H1 (cell line): ENCODE measurements at regions not wholly inside any gene's neighbourhood (a gene's known extent, or its start where the extent isn't known, plus 50 kb on each side); places are given as distances from the start of the nearest gene placed in this dataset.

Experiments
- ASH2L ChIP-seq: fragments of 200-600, 300-600 bp; sonication (generic); IDR thresholded peaks from one replicate; pipeline ENCODE4 v1.7.1; 2017; ENCODE audit warnings: low read length
- CHD2 ChIP-seq: IDR thresholded peaks from 2 replicates; pipeline ENCODE4 v1.6.1; 2012; ENCODE audit warnings: low read length, improper control_type of control experiment
- CHD7 ChIP-seq: fragments of 300-600 bp; sonication (generic); IDR thresholded peaks from 2 replicates; pipeline ENCODE4 v1.7.1; 2012; ENCODE audit warnings: low read length, moderate library complexity, mild to moderate bottlenecking, inconsistent platforms; ENCODE audit not compliant: insufficient replicate concordance
- EGR1 ChIP-seq: IDR thresholded peaks from 2 replicates; pipeline ENCODE4 v1.6.1; 2011; ENCODE audit warnings: low read depth, low read length, borderline replicate concordance
- GTF2F1 ChIP-seq: IDR thresholded peaks from 2 replicates; pipeline ENCODE4 v1.6.1; 2012; ENCODE audit warnings: low read depth, low read length, improper control_type of control experiment, borderline replicate concordance
- HDAC2 ChIP-seq, 2 experiments: fragments of 300-600 bp in 1 of 2; sonication (generic) in 1 of 2; IDR thresholded peaks; 2 replicates each; pipeline ENCODE4 v1.6.1; 2011 to 2012; ENCODE audit warnings: low read depth in 2 of 2, low read length in 2 of 2, mild to moderate bottlenecking in 2 of 2, moderate library complexity in 2 of 2, borderline replicate concordance in 1 of 2, inconsistent platforms in 1 of 2
- KDM5A ChIP-seq: fragments of 200-600 bp; IDR thresholded peaks from 2 replicates; pipeline ENCODE4 v1.7.1; 2012; ENCODE audit warnings: mild to moderate bottlenecking, low read length, inconsistent platforms, mixed read lengths
- NANOG ChIP-seq: IDR thresholded peaks from 2 replicates; pipeline ENCODE4 v1.6.1; 2011; ENCODE audit warnings: low read length, low read depth, mild to moderate bottlenecking, inconsistent platforms; ENCODE audit not compliant: insufficient read depth, poor library complexity, severe bottlenecking
- SIX5 ChIP-seq: IDR thresholded peaks from 2 replicates; pipeline ENCODE4 v1.6.1; 2011; ENCODE audit warnings: mild to moderate bottlenecking, low read depth, low read length
- SP2 ChIP-seq: IDR thresholded peaks from 2 replicates; pipeline ENCODE4 v1.6.1; 2012; ENCODE audit warnings: mild to moderate bottlenecking, low read length, inconsistent platforms
- SRF ChIP-seq: IDR thresholded peaks from 2 replicates; pipeline ENCODE4 v1.6.1; 2011; ENCODE audit warnings: mild to moderate bottlenecking, low read depth, low read length, moderate library complexity
- ZNF274 ChIP-seq: IDR thresholded peaks from 2 replicates; pipeline ENCODE4 v1.7.0; 2012; ENCODE audit warnings: low read length, borderline replicate concordance; ENCODE audit errors: extremely low read depth

GRCh38 chr2:184413671-184414229 lies 184.6 kb upstream of the ZNF804A start (continued):
- no peak for TF ChIP-seq CHD7
- no peak for TF ChIP-seq SIX5
- TF ChIP-seq NANOG = no peak
- TF ChIP-seq SRF = no peak
- no peak for TF ChIP-seq KDM5A
- TF ChIP-seq HDAC2 (IDR thresholded peaks at IDR 0.05; ENCODE audit: borderline replicate concordance in 1 of 2, low read depth in 2 of 2, low read length in 2 of 2) = no peak
- no peak for TF ChIP-seq SP2
- no peak for TF ChIP-seq GTF2F1
- no peak for TF ChIP-seq EGR1
- TF ChIP-seq ASH2L = no peak
- no peak for TF ChIP-seq ZNF274
- TF ChIP-seq CHD2 = no peak
